ENCODE measurements at regions not wholly inside any gene's neighbourhood (a gene's known extent, or its start where the extent isn't known, plus 50 kb on each side); places are given as distances from the start of the nearest gene placed in this dataset.

- TF ChIP-seq CTCF (IDR thresholded peaks at IDR 0.05; ENCODE audit: insufficient read depth, low read length, severe bottlenecking): no peak
Measured at GRCh38 chr1:60427701-60428100, 354.1 kb upstream of the C1orf87 start.

GRCh38 chr1:60427194-60427593, 353.6 kb upstream of the C1orf87 start:
- FAIRE-seq (no peak), DNase-seq (ENCODE audit: low read depth) (no peak)
- Histone ChIP-seq H3K36me3 (ENCODE audit: control insufficient read depth, insufficient read depth, low read length) (no peaks in the 10 kb centered on the region), H3K27me3 (ENCODE audit: control insufficient read depth, insufficient read depth, low read length) (no peaks in the 10 kb centered on the region), H3K4me3 (ENCODE audit: low read depth, low read length) (no peak overlapping the region)
- TF ChIP-seq CTCF (IDR thresholded peaks at IDR 0.05; ENCODE audit: insufficient read depth, low read length, severe bottlenecking): no peak

More at GRCh38 chr1:60427701-60428100, 354.1 kb upstream of the C1orf87 start:
- H3K36me3 ChIP-seq (ENCODE audit: control insufficient read depth, insufficient read depth, low read length): no peaks in the 10 kb centered on the region
- DNase-seq (ENCODE audit: low read depth) (no peak), FAIRE-seq (no peak)
- H3K27me3 ChIP-seq (ENCODE audit: control insufficient read depth, insufficient read depth, low read length): no peaks in the 10 kb centered on the region
- H3K4me3 ChIP-seq (ENCODE audit: low read depth, low read length): no peak overlapping the region

GRCh38 chr1:60425528-60425927, 352.0 kb upstream of the C1orf87 start:
- Histone ChIP-seq H3K27me3 (ENCODE audit: control insufficient read depth, insufficient read depth, low read length) (no peaks in the 10 kb centered on the region), H3K4me3 (ENCODE audit: low read depth, low read length) (no peak overlapping the region), H3K36me3 (ENCODE audit: control insufficient read depth, insufficient read depth, low read length) (no peaks in the 10 kb centered on the region)
- DNase-seq (ENCODE audit: low read depth) (peak; percentile 18), FAIRE-seq (no peak)
- peak; percentile 46 for TF ChIP-seq CTCF (IDR thresholded peaks at IDR 0.05; ENCODE audit: insufficient read depth, low read length, severe bottlenecking)

GRCh38 chr1:60423146-60423780, 349.7 kb upstream of the C1orf87 start:
- FAIRE-seq (no peak), DNase-seq (ENCODE audit: low read depth) (no peak)
- Histone ChIP-seq H3K36me3 (ENCODE audit: control insufficient read depth, insufficient read depth, low read length) (no peaks in the 10 kb centered on the region), H3K27me3 (ENCODE audit: control insufficient read depth, insufficient read depth, low read length) (no peaks in the 10 kb centered on the region), H3K4me3 (ENCODE audit: low read depth, low read length) (no peak overlapping the region)
- TF ChIP-seq CTCF (IDR thresholded peaks at IDR 0.05; ENCODE audit: insufficient read depth, low read length, severe bottlenecking): no peak

- DNase-seq (ENCODE audit: low read depth): no peak
- no peaks in the 10 kb centered on the region for H3K36me3 ChIP-seq (ENCODE audit: control insufficient read depth, insufficient read depth, low read length)
- no peaks in the 10 kb centered on the region for H3K27me3 ChIP-seq (ENCODE audit: control insufficient read depth, insufficient read depth, low read length)
- no peak for TF ChIP-seq CTCF (IDR thresholded peaks at IDR 0.05; ENCODE audit: insufficient read depth, low read length, severe bottlenecking)
- H3K4me3 ChIP-seq (ENCODE audit: low read depth, low read length): no peak overlapping the region
- FAIRE-seq: no peak
Measured at GRCh38 chr1:60421965-60422364, 348.4 kb upstream of the C1orf87 start.

- Histone ChIP-seq H3K36me3 (ENCODE audit: control insufficient read depth, insufficient read depth, low read length) (no peaks in the 10 kb centered on the region), H3K4me3 (ENCODE audit: low read depth, low read length) (no peak overlapping the region), H3K27me3 (ENCODE audit: control insufficient read depth, insufficient read depth, low read length) (no peaks in the 10 kb centered on the region)
- TF ChIP-seq CTCF (IDR thresholded peaks at IDR 0.05; ENCODE audit: insufficient read depth, low read length, severe bottlenecking): no peak
- no peak for FAIRE-seq
- DNase-seq (ENCODE audit: low read depth): no peak
Measured at GRCh38 chr1:60419023-60419422, 345.5 kb upstream of the C1orf87 start.

Data from bronchial epithelial cell (primary cell).